Neural cell (in vitro differentiated cells): ENCODE measurements at regions not wholly inside any gene's neighbourhood (a gene's known extent, or its start where the extent isn't known, plus 50 kb on each side); places are given as distances from the start of the nearest gene placed in this dataset.

Experiments
- CTCF ChIP-seq: fragments of 450-650 bp; IDR thresholded peaks from 2 replicates; pipeline ENCODE4 v1.5.1; 2014; ENCODE audit warnings: antibody characterized with exemption, mild to moderate bottlenecking, moderate library complexity; ENCODE audit not compliant: poor library complexity, severe bottlenecking
- MXI1 ChIP-seq: fragments of 450-650 bp; conservative IDR thresholded peaks from 2 replicates; pipeline ENCODE4 v1.6.1; 2014; ENCODE audit warnings: antibody characterized with exemption, mild to moderate bottlenecking; ENCODE audit not compliant: poor library complexity, severe bottlenecking
- SMC3 ChIP-seq: fragments of 450-650 bp; conservative IDR thresholded peaks from 2 replicates; pipeline ENCODE4 v1.6.1; 2014; ENCODE audit warnings: antibody characterized with exemption, mild to moderate bottlenecking, moderate library complexity; ENCODE audit not compliant: poor library complexity

DNA sequence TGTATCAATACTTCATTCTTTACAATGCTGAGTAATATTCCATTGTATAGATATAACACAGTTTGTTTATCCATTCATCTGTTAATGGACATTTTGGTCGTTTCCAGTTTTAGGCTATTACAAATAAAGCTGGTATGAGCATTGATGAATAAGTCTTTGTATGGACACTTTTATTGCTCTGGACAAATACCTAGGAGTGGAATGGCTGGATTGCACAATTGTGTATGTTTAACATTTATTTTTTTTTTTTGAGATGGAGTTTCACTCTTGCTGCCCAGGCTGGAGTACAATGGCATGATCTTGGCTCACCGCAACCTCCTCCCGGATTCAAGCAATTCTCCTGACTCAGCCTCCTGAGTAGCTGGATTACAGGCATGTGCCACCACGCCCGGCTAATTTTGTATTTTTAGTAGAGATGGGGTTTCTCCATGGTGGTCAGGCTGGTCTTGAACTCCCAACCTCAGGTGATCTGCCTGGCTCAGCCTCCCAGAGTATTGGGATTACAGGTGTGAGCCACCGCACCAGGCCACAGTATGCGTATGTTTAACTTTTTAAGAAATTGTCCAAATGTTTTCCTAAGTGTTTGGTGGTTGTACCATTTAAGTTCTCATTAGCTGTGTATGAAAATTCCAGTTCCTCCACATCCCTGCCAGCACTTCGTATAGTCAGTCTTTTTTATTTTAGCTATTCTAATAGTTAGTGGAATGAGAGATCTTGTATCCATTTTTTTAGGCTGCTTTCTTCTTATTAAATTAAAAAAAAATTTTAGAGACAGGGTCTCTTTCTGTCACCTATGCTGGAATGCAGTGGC lies 194.9 kb upstream of the HAAO start:
- no peak for TF ChIP-seq CTCF
- TF ChIP-seq SMC3: no peak
- no peak for TF ChIP-seq MXI1
